Psoas muscle (tissue), 7 donors: ENCODE measurements at regions not wholly inside any gene's neighbourhood (a gene's known extent, or its start where the extent isn't known, plus 50 kb on each side); places are given as distances from the start of the nearest gene placed in this dataset.
"Not testable (repeated sequence)": the region's sequence is repeated elsewhere in the genome, so short reads cannot be mapped to it uniquely, and the experiment has no call there.

Experiments
- ATAC-seq, 4 donors: fragments of 200-7000 bp; cut with Tn5 transposase; one replicate each; pipeline ENCODE4 v1.9.1; 2020; ENCODE audit warnings: moderate library complexity in 3 of 4, mild to moderate bottlenecking in 2 of 4
- DNase-seq, 2 donors: peaks; one replicate each; pipeline ENCODE4 v3.0.0-alpha.2; 2020
- H3K27ac ChIP-seq: fragments of 200-600 bp; one replicate; pipeline ENCODE4 v1.8.0; 2022
- H3K27me3 ChIP-seq, 3 donors: fragments of 200-600 bp in 1 of 3; one replicate each; pipeline versions ENCODE4 v1.6.1 to v1.8.0; 2013 to 2022; ENCODE audit warnings: low read length in 2 of 3, mild to moderate bottlenecking in 2 of 3, moderate library complexity in 1 of 3; ENCODE audit not compliant: insufficient read depth in 3 of 3
- H3K36me3 ChIP-seq, 2 donors: fragments of 200-600 bp in 1 of 2; one replicate each; pipeline versions ENCODE4 v1.6.1 to v1.8.0; 2013 to 2022; ENCODE audit warnings: low read depth in 1 of 2, mild to moderate bottlenecking in 1 of 2, moderate library complexity in 1 of 2; ENCODE audit not compliant: insufficient read depth in 1 of 2
- H3K4me1 ChIP-seq: fragments of 200-600 bp; one replicate; pipeline ENCODE4 v1.8.0; 2022
- H3K4me3 ChIP-seq: fragments of 200-600 bp; one replicate; pipeline ENCODE4 v1.8.0; 2022; ENCODE audit warnings: mild to moderate bottlenecking
- H3K9me3 ChIP-seq: fragments of 200-600 bp; one replicate; pipeline ENCODE4 v1.8.0; 2022
- WGBS, 3 donors: extraction: QIAGEN DNeasy Blood & Tissue Kit; methylation state at CpG; one replicate each; pipeline versions ENCODE4 v1.1.6 to v1.1.7; 2013; 5-methylcytosine and 5-hydroxymethylcytosine counted together
- intact Hi-C, 2 donors: fragments of 100-400 bp; cut with DNase I; formaldehyde crosslinking; loops; one replicate each; pipeline versions ENCODE4 v1.11.0 to v1.14.2; 2022
- TF ChIP-seq, protein P1 (sequence below): fragments of 200-600 bp; IDR thresholded peaks from one replicate; pipeline ENCODE4 v1.8.0; 2022; ENCODE audit warnings: antibody characterized with exemption
- donor health status: healthy with polysubstance abuse.
- donor health status: DM: no; HTN: no; CAD: no; lungs with moderate emphysema.
- donor health status: Bipolar disorder and iron deficiency.
- donor health status: healthy.
- donor health status: DM: yes; HTN: yes; CAD: no.
- donor health status: DM: no; HTN: no; CAD: no.
- donor health status: DM: yes; HTN: yes; CAD: no.

DNA sequence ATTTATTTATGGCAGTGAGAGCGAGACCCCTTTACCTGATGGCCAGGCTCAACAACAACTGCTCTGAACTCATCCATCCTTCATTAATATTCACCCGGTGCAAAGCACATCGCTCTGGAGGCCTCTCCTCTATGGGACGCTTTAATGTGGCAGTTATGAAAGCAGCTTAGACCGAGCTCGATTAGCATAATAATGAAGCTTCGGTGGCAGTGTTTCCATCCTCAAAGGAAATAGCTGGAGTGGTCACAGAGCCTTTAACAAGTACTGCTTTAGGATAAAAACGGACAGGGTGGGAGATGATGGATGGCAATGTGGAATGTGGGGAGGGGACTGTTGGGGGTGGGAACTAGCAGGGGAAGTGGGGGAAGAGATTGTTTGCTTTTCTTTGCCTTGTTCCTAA, 243.9 kb downstream of the SLC4A3 start:
- 73 to 80% (median 78%) methylated on average over 8 of the region's 8 CpGs for WGBS, 3 donors
- Histone ChIP-seq H3K27me3 (no peaks in the 10 kb centered on the region), H3K9me3 (no peaks in the 10 kb centered on the region), H3K27ac (no peak overlapping the region), H3K4me1 (no peaks in the 10 kb centered on the region), H3K36me3 (no peaks in the 10 kb centered on the region), H3K4me3 (no peak overlapping the region)
- no peak for DNase-seq
- TF ChIP-seq, protein P1, sequence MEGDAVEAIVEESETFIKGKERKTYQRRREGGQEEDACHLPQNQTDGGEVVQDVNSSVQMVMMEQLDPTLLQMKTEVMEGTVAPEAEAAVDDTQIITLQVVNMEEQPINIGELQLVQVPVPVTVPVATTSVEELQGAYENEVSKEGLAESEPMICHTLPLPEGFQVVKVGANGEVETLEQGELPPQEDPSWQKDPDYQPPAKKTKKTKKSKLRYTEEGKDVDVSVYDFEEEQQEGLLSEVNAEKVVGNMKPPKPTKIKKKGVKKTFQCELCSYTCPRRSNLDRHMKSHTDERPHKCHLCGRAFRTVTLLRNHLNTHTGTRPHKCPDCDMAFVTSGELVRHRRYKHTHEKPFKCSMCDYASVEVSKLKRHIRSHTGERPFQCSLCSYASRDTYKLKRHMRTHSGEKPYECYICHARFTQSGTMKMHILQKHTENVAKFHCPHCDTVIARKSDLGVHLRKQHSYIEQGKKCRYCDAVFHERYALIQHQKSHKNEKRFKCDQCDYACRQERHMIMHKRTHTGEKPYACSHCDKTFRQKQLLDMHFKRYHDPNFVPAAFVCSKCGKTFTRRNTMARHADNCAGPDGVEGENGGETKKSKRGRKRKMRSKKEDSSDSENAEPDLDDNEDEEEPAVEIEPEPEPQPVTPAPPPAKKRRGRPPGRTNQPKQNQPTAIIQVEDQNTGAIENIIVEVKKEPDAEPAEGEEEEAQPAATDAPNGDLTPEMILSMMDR: no peak
- no peak for ATAC-seq
- intact Hi-C loops: no loop called here

DNA sequence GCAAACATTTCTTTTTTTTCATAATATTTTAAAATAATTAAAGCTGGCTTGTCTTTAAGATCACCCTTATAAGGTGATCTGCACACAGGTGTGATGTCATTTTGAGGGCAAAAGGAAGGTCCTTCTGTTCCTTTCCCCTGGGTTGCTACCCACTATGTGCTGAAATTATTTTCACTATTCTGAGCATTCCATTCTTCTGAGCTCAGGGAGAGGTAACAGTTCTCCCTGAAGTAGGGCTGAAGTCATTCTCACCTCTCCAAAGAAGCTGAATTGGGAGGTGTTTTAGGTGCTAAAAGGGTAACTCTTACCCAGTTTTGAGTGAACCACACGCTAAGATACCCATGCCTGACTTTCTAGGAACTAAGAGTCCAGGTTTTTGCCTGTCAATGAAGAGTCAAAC, 247.6 kb downstream of the SLC4A3 start:
- Histone ChIP-seq H3K36me3 (no peaks in the 10 kb centered on the region), H3K27me3 (no peaks in the 10 kb centered on the region), H3K9me3 (no peaks in the 10 kb centered on the region), H3K27ac (no peak overlapping the region), H3K4me1 (no peaks in the 10 kb centered on the region), H3K4me3 (no peak overlapping the region)
- ATAC-seq: no peak
- intact Hi-C loops: no loop called here
- TF ChIP-seq, protein P1: no peak
- no peak for DNase-seq
- 84 to 93% (median 88%) methylated on average over 1 of the region's 1 CpG for WGBS, 3 donors

DNA sequence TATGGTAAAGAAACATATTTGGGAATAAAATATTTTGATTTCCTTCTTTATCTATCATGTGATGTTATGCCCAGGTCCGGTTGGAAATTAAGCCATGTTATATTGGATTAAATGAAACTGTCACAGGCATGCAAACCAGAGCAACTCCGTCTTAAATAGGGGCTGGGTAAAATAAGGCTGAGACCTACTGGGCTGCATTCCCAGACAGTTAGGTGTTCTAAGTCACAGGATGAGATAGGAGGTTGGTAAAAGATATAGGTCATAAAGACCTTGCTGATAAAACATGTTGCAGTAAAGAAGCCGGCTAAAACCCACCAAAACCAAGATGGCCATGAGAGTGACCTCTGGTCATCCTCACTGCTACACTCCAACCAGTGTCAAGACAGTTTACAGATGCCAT, 248.6 kb downstream of the SLC4A3 start:
- WGBS, 3 donors: 66 to 90% (median 79%) methylated on average over 3 of the region's 3 CpGs
- intact Hi-C loops, H3K9me3 ChIP-seq, H3K4me3 ChIP-seq, H3K36me3 ChIP-seq, H3K4me1 ChIP-seq, H3K27me3 ChIP-seq, DNase-seq, H3K27ac ChIP-seq, ATAC-seq: not testable (repeated sequence)

DNA sequence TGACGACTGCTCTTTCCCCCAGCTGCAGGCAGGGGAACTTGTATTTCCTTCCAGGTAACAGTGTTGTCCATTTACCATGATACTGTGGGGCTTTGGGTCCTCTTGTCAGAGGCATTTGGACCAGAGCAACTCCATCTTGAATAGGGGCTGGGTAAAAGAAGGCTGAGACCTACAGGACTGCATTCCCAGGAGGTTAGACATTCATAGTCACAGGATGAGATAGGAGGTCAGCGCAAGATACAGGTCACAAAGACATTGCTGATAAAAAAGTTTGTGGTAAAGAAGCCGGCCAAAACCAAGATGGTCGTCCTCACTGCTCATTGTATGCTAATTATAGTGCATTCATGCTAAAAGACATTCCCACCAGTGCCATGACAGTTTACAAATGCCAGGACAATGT, 249.5 kb downstream of the SLC4A3 start:
- Histone ChIP-seq H3K4me1 (no peaks in the 10 kb centered on the region), H3K27ac (no peak overlapping the region), H3K9me3 (no peaks in the 10 kb centered on the region), H3K27me3 (no peaks in the 10 kb centered on the region), H3K4me3 (no peak overlapping the region), H3K36me3 (no peaks in the 10 kb centered on the region)
- WGBS, 3 donors: 89 to 95% (median 94%) methylated on average over 4 of the region's 4 CpGs
- DNase-seq: no peak
- intact Hi-C loops: no loop called here
- TF ChIP-seq, protein P1: no peak
- ATAC-seq: no peak

DNA sequence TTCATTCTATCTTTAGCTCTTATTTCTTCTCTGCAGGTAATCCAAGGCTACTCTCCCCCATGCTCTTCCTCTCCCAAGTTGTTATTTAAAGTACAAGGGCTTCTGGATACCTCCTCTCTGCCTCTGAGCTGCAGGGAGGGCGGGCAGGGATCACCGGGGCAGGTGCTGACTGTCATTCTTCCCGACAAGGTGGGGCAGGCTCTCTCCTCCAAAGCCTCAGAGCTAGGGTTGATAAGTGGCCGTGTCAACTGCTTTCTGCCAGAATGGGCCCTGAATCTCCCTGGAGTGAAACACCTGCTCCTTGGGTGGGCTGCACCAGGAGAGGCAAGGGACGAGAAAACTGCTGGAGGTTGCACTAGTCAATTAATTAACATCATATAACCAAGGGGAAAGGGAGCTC, 250.3 kb downstream of the SLC4A3 start:
- no peaks in the 10 kb centered on the region for H3K36me3 ChIP-seq
- DNase-seq (no peak), ATAC-seq (no peak)
- no peaks in the 10 kb centered on the region for H3K9me3 ChIP-seq
- TF ChIP-seq, protein P1: no peak
- no peaks in the 10 kb centered on the region for H3K4me1 ChIP-seq
- H3K27me3 ChIP-seq: no peaks in the 10 kb centered on the region
- WGBS, 3 donors: 66 to 75% (median 67%) methylated on average over 5 of the region's 5 CpGs
- H3K27ac ChIP-seq: no peak overlapping the region
- intact Hi-C loops: no loop called here
- H3K4me3 ChIP-seq: no peak overlapping the region
